CD4-positive, alpha-beta T cell (primary cell): ENCODE measurements at regions not wholly inside any gene's neighbourhood (a gene's known extent, or its start where the extent isn't known, plus 50 kb on each side); places are given as distances from the start of the nearest gene placed in this dataset.

Source experiments
- ATAC-seq: fragments of 200-7000 bp; cut with Tn5 transposase; one replicate; pipeline ENCODE4 v1.10.0; 2022; ENCODE audit warnings: mild to moderate bottlenecking; ENCODE audit not compliant: poor library complexity
- CTCF ChIA-PET: fragments of 350-600 bp; sonication (Branson Sonifier 250); formaldehyde crosslinking; loops from one replicate; lab custom pipeline; 2021; ENCODE audit warnings: antibody characterized with exemption, inconsistent platforms; lab: Charles Lee
- POLR2A ChIA-PET: fragments of 350-600 bp; sonication (Branson Sonifier 250); formaldehyde crosslinking; loops from one replicate; lab custom pipeline; 2021; ENCODE audit warnings: antibody characterized with exemption, inconsistent platforms; lab: Charles Lee
- DNase-seq, 14 experiments: peaks; one replicate each; pipeline ENCODE4 v3.0.0-alpha.2; 2013 to 2020; ENCODE audit warnings: mixed read lengths in 2 of 14
- H3K27ac ChIP-seq, 2 donors: one replicate each; pipeline versions ENCODE4 v1.5.1 to v1.7.0; 2013; ENCODE audit warnings: low read length in 2 of 2, low read depth in 1 of 2, mild to moderate bottlenecking in 1 of 2
- H3K27me3 ChIP-seq, 2 experiments: 1 replicate in 1 of 2; 2 replicates in 1 of 2; pipeline versions ENCODE4 v1.6.1 to v1.7.0; 2013; ENCODE audit warnings: low read length in 2 of 2, control low read depth in 1 of 2, mild to moderate bottlenecking in 1 of 2, moderate library complexity in 1 of 2; ENCODE audit not compliant: insufficient read depth in 2 of 2, control insufficient read depth in 1 of 2
- H3K36me3 ChIP-seq: one replicate; pipeline ENCODE4 v1.6.1; 2013; ENCODE audit warnings: low read length, control low read depth; ENCODE audit not compliant: insufficient read depth
- H3K4me1 ChIP-seq: one replicate; pipeline ENCODE4 v1.6.1; 2013; ENCODE audit warnings: low read length, control low read depth; ENCODE audit not compliant: insufficient read depth
- H3K4me3 ChIP-seq: one replicate; pipeline ENCODE4 v1.5.1; 2013; ENCODE audit warnings: mild to moderate bottlenecking, low read length, moderate library complexity
- H3K9me3 ChIP-seq, 2 experiments: 1 replicate in 1 of 2; 2 replicates in 1 of 2; pipeline versions ENCODE4 v1.6.1 to v1.7.0; 2013; ENCODE audit warnings: low read length in 2 of 2, mild to moderate bottlenecking in 2 of 2, control low read depth in 1 of 2, moderate library complexity in 1 of 2; ENCODE audit not compliant: control insufficient read depth in 1 of 2, insufficient read depth in 1 of 2
- H3K27ac Mint-ChIP-seq: one replicate; pipeline ENCODE4 v1.8.0; 2020; ENCODE audit warnings: mixed read lengths
- H3K27me3 Mint-ChIP-seq: one replicate; pipeline ENCODE4 v1.8.0; 2021; ENCODE audit warnings: mixed read lengths
- H3K36me3 Mint-ChIP-seq: one replicate; pipeline ENCODE4 v1.8.0; 2021; ENCODE audit warnings: low read depth, mixed read lengths
- H3K4me1 Mint-ChIP-seq: one replicate; pipeline ENCODE4 v1.8.0; 2021; ENCODE audit warnings: low read depth, mixed read lengths
- H3K4me3 Mint-ChIP-seq: one replicate; pipeline ENCODE4 v1.8.0; 2020; ENCODE audit warnings: mild to moderate bottlenecking, mixed read lengths
- H3K9me3 Mint-ChIP-seq: one replicate; pipeline ENCODE4 v1.8.0; 2020; ENCODE audit warnings: mixed read lengths
- intact Hi-C, 2 experiments: fragments of 100-400 bp; cut with DNase I in 1 of 2; cut with micrococcal nuclease in 1 of 2; formaldehyde crosslinking; loops; one replicate each; pipeline versions ENCODE4 v1.15.1 to v1.9.0; 2023 to 2025; cut with DNase I, micrococcal nuclease
- TF ChIP-seq, protein P1 (sequence below): fragments of 200-600 bp; IDR thresholded peaks from one replicate; pipeline ENCODE4 v1.8.0; 2022; ENCODE audit warnings: antibody characterized with exemption, mild to moderate bottlenecking

DNA sequence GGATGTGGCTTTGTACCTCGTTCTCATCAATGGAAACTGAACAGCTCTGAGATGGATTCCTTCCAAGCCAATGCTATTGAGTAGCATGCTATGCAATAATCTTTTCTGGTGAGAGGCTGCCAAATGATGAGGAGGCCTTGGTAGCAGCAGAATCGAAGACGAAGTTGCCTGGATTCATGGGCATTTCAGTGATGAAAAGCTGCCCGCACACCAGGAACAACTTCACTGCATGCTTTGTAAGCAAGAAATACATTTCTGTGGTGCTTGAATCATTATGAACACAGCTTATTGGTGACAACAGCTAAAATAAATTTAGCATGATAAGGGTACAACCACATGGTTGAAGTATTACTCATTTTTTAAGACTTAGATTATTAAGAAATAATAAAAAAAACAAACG is 246.8 kb upstream of the ROBO1 start:
- no peak for DNase-seq
- Mint-ChIP-seq H3K9me3 (peaks cover 3% of the 10 kb centered on the region), H3K27ac (no peak overlapping the region), H3K4me3 (no peak overlapping the region), H3K27me3 (no peaks in the 10 kb centered on the region), H3K36me3 (no peaks in the 10 kb centered on the region), H3K4me1 (no peaks in the 10 kb centered on the region)
- no peak for ATAC-seq
- Histone ChIP-seq H3K9me3 (peaks cover 0 to 5% of the 10 kb centered on the region in 2 experiments), H3K36me3 (no peaks in the 10 kb centered on the region), H3K27me3 (no peaks in the 10 kb centered on the region), H3K4me1 (no peaks in the 10 kb centered on the region), H3K4me3 (no peak overlapping the region), H3K27ac (no peak overlapping the region)
- ChIA-PET POLR2A (no interaction called here), CTCF (no interaction called here)
- TF ChIP-seq, protein P1, sequence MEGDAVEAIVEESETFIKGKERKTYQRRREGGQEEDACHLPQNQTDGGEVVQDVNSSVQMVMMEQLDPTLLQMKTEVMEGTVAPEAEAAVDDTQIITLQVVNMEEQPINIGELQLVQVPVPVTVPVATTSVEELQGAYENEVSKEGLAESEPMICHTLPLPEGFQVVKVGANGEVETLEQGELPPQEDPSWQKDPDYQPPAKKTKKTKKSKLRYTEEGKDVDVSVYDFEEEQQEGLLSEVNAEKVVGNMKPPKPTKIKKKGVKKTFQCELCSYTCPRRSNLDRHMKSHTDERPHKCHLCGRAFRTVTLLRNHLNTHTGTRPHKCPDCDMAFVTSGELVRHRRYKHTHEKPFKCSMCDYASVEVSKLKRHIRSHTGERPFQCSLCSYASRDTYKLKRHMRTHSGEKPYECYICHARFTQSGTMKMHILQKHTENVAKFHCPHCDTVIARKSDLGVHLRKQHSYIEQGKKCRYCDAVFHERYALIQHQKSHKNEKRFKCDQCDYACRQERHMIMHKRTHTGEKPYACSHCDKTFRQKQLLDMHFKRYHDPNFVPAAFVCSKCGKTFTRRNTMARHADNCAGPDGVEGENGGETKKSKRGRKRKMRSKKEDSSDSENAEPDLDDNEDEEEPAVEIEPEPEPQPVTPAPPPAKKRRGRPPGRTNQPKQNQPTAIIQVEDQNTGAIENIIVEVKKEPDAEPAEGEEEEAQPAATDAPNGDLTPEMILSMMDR, result no peak
- intact Hi-C loops, result no loop called here

DNA sequence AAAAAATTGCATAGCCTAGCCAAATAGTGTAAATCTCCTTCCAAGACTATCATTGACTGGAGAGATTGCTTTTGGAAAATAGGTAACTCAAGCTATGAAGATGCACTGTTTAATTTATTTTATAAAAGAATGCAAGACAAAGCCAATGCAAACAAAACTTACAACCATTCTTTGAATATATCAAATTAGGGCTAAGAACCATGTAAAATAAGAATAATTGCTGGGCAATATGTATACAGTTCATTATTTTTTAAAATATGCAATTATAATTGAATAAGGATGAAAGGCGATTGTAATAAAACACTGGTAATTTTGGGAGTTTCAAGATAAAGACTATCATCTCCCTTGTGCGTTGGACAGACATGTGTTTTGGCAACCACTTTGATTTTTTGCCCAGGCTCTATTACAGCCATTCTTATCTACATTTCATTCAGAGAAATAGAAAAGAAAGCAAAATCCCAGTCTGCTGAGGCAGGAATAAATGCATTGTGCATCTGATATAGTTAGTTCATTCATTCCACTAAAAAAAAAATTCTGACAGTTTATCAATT is 242.3 kb upstream of the ROBO1 start:
- Mint-ChIP-seq H3K9me3 (peaks cover 5% of the 10 kb centered on the region), H3K4me1 (no peaks in the 10 kb centered on the region), H3K36me3 (no peaks in the 10 kb centered on the region), H3K4me3 (no peak overlapping the region), H3K27me3 (no peaks in the 10 kb centered on the region), H3K27ac (no peak overlapping the region)
- ChIA-PET CTCF (interaction anchor here (0.8 kb wide), 1 partner anchor 42 kb away, joined by 3 read pairs; no protein-coding TSS in a partner anchor), POLR2A (no interaction called here)
- no peaks in the 10 kb centered on the region for H3K27me3 ChIP-seq
- intact Hi-C loops, result no loop called here
- TF ChIP-seq, protein P1, result no peak
- no peak overlapping the region for H3K4me3 ChIP-seq
- H3K36me3 ChIP-seq, result no peaks in the 10 kb centered on the region
- peaks cover 0 to 10% of the 10 kb centered on the region in 2 experiments for H3K9me3 ChIP-seq
- DNase-seq, result no peak
- ATAC-seq, result no peak
- H3K27ac ChIP-seq, result no peak overlapping the region
- H3K4me1 ChIP-seq, result no peaks in the 10 kb centered on the region

DNA sequence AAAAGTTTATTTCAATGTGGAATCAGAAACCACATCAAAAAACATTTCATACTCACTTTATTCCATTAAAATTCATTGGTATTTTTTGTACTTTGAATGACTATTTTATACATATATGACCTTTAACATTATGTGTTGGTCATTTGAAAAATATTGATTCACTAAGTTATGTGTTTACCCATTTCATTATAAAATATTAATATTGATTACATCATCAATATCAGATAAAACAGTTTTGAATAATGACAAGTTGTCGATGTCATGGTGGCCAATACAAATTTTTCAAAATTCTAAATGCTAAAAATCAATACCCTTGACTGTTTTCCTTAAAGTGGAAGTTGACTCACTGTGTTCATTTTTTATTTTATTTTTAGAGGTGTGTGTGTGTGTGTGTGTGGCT is 239.7 kb upstream of the ROBO1 start:
- no peaks in the 10 kb centered on the region for H3K27me3 Mint-ChIP-seq
- ATAC-seq, result no peak
- peaks cover 5 to 10% of the 10 kb centered on the region in 2 experiments for H3K9me3 ChIP-seq
- POLR2A ChIA-PET, result no interaction called here
- intact Hi-C loops, result no loop called here
- CTCF ChIA-PET, result no interaction called here
- H3K36me3 Mint-ChIP-seq, result no peaks in the 10 kb centered on the region
- H3K27ac ChIP-seq, result no peak overlapping the region
- DNase-seq, result no peak
- H3K4me1 Mint-ChIP-seq, result no peaks in the 10 kb centered on the region
- peaks cover 5% of the 10 kb centered on the region for H3K9me3 Mint-ChIP-seq
- H3K4me3 ChIP-seq, result no peak overlapping the region
- H3K4me1 ChIP-seq, result no peaks in the 10 kb centered on the region
- H3K4me3 Mint-ChIP-seq, result no peak overlapping the region
- TF ChIP-seq, protein P1, result no peak
- no peaks in the 10 kb centered on the region for H3K36me3 ChIP-seq
- H3K27ac Mint-ChIP-seq, result no peak overlapping the region
- H3K27me3 ChIP-seq, result no peaks in the 10 kb centered on the region
